NCI-H1048 (cell line): ENCODE measurements at regions not wholly inside any gene's neighbourhood (a gene's known extent, or its start where the extent isn't known, plus 50 kb on each side); places are given as distances from the start of the nearest gene placed in this dataset.
"Not testable (repeated sequence)": the region's sequence is repeated elsewhere in the genome, so short reads cannot be mapped to it uniquely, and the experiment has no call there.

Experiments
- DNase-seq: peaks from one replicate; lab custom pipeline; 2025; lab: John Stamatoyannopoulos, UW

DNA sequence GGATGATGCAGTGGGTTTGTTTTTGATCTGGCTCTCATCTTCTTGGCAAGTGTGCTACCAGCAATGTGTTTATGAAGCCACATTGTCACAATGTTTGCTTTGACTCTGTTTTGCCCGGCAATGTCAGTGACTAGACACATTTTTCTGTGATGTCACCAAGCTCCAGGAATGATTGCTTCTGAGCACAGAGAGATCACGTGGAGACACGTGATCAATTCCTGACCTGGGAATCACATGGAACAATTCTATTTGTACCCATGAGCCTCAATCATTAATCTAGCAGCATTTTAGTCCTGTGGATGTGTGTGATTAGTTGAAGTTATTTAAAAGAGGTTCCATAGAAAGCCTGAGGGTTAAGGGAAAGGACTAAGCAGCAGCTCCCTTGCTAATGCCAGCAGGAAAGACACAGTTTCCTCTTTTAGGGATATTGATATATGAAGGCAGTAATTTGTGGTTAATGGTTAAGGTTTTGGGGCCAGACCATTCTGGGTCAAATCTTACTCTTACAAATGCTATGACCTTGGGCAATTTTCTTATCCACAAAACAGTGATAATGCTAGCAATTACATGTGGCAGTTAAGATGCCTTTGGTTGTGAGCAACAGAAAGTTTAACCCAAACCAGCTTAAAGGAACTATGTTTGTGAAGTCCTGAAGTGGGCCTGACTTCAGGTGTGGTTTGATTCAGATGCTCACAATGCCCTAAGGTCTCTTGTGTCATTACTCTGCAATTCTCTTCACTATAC, 59.0 kb downstream of the FASLG start:
- DNase-seq = no peak

DNA sequence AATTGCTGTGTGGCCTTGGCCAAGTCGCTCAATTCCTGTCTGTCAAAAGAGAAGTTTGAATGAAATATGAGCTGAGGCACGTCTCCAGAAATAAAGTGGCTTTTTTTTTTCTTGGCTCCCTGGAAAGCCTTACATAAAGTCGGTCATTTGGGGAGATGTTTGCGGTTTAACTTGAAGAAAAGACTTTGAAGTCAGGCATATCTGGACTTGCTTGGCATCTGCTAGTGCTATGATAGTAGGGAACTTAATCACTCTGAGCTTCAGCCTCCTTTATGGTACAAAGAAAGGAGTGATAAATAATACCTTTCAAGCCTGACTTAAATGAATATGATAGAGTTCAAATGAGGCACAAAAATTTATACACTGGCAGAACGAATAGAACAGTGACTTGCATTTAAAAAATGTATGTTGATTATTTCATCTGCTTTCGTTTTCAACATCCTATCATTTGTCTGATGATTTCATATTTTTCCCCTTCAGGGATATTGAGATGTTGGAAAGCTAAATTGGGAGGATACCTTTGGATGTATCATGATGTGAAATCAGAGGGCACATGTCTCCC, 60.2 kb downstream of the FASLG start:
- no peak for DNase-seq

DNA sequence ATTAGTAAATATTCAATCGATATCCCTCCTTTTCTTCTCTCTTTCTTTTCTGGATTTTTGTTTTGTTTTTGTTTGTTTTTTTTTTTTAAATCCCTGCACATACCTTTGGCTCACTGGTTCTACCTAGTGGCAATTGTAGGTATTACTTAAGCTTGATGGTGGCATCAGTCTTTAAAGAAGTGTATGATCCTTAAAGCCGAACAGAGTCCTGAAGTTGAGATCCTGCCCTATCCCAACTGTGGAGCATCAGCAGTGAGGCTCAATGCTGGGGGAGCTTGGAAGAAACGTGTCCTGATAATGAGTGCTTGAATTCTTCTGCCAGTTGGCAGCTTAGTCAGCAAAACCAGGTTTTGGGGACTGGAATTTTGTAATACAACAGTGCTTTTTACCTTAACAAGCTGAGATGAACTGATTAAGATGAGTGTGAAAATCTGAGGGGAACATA, 60.8 kb downstream of the FASLG start:
- DNase-seq = peak; percentile 34

DNA sequence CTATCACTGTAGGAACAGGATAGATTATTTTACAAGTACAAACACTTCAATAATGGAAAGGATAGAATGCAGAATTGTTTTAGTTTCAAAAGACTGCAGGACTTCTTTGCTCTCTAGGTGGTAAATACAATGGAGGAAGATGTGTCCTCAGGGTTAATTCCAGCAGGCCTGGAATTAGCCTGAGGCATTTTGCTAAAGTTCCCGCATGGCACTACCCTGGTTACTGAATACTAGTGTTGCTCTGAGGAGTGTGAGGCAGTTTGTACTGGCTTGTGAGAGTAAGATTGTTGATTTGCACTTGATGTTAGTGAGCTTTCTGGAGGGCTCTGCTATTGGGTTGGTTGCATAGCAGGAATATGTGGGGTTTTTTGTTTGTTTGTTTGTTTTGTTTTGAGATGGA, 61.4 kb downstream of the FASLG start:
- no peak for DNase-seq

DNA sequence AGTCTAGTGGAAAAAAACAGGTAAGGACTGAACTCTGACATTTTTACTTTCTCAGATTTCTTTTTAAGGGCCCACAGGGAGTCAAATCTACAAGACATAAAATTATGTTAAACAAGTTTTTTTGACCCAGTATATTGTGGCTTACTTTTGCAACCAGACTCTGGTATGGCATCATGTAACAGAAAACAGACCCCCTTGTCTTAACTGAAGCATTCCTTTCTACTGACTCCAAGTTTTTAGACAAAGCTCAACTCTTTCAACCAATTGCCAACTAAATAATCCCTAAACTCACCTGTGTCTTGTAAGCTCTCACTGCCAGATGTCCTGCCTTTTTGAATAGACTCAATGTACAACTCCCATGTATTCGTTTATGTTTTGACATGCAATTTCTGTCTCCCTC, 64.3 kb downstream of the FASLG start:
- DNase-seq = no peak

DNA sequence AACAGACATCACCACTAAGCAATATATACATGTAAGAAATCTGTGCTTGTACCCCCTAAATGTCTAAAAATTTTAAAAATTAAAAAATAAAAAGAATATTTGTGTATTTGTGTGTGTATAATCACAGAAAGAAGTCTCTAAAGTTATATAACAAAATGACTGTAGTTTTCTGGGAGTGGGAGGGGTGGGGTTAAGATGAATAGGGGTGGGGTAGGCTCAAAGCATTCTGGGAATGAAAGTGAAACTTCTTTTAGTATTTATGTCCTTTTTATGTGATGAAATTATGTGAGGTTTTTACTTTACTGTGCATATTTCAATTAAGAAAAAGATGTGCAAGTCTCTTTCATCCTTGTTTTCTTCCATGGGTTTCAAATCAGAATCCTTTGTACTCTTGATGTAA, 65.3 kb downstream of the FASLG start:
- no peak for DNase-seq

DNA sequence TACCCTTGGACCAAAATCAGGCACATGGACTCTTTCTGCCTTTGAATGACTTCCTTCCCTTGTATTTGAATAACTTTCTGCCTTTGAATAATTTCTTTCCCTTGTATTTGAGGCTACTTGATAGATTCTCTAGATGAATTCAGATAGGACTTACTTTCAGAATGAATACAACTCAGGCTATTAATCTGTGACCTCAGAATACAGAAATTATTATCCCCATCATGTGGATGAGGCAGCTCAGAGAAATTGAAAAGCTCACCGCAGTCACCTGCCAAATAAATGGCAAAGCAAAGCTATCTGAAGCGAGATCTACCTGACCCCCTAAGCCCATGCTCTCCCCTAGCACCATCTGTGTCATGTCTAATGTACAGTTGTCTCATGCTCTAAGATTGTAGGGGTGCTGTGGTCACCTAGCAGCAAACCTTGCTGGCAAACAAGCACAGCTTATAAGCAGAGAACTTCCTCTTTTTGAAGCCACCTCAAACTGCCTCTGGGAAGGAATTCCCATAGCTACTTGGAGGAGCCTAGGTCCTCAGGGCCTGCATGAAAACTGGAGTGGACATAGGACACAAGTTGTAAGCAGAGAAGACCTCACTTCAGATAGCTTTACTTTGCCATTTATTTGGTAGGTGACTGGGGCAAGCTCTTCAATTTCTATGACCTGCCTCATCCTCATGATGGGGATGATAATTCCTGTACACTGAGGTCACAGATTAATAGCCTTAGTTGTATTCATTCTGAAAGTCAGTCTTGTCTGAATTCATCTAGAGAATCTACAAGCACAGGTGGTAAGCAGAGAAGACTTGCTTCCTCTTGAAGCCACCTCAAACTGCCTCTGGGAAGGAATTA, 66.1 kb downstream of the FASLG start:
- no peak for DNase-seq

DNA sequence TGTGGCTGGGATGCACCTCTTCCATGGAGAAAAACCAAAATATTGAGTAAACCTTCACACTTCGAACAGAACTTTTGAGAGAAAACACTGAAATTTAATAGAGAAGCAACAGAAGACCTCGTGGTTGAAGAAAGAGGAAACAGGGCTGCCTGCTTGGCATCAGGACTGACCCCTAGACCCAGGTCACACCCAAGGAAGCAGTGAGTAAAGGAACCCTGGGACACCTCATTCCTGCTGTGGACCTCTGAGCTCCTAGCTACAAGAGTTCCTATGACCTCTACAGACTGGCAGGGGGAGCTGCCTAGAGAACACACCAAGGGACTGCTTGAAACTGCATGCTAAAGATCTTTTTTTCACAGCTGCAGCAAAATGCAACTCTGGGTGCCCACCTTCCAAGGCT, 67.8 kb downstream of the FASLG start:
- no peak for DNase-seq

DNA sequence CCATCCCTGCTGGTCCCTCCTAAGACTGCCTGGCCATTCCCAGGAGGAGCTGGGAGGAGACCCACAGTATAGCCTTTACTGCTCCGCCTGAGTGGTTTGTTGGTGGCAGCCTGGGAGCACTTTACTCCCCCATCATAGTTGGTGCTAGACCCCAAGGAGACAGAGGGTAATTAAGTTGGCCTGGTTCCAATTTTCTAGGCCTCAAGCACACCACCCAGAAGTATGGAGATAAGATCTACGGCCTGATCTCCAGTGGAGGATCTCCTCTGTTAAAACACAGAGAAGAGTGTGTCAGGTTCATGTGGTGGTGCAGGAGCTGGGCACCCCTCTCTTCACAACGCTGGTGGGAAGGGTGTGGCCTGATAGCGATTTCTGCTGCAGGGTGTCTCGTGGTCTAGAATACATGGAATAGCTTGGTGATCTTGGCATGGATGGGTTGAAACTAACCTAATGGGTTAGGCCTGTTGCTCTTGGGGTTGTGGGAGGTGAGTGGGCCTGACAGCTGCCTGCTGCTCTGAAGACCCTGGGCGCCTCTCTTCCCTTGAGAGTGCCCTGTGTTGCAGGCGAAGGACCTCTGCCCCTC, 68.5 kb downstream of the FASLG start:
- DNase-seq = no peak

DNA sequence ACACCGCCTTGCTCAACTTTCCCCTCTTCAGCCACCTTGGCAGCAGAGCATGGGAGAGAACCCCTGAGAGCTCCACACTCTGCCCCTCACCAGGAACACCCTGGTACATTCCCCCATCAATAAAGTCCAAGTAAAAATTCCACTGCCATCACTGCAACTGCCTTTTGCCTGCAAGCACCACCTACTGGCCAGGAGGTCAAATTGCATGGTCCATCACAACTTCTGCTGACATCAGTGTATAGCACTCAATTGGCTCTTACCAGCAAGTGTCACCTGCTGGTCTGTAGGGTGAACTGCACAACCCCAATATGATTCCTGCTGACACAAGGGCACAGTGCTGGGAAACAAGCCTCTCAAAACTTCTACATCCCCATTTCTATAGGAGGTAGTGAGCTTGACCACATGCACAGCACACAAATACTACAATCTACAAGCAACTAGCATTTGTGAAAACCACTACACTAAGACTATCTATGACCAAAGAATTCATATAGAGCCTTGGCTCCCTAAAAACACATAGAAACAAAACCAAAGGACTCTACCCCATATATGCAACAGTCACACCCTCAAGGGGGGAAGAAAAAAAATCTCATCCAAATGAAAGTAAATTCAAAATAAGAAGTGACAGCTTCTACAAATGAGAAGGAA, 69.2 kb downstream of the FASLG start:
- DNase-seq = peak; percentile 74

DNA sequence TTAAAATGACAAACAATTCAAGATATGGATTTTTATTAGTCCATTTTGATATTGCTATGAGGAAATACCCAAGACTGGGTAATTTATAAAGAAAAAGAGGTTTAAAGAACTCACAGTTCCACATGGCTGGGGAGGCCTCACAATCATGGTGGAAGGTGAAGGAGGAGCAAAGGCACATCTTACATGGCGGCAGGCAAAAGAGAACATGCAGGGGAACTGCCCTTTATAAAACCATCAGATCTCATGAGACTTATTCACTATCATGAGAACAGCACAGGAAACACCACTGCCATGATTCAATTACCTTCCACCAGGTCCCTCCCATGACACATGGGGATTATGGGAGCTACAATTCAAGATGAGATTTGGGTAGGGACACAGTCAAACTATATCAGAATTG, 69.8 kb downstream of the FASLG start:
- DNase-seq = not testable (repeated sequence)

DNA sequence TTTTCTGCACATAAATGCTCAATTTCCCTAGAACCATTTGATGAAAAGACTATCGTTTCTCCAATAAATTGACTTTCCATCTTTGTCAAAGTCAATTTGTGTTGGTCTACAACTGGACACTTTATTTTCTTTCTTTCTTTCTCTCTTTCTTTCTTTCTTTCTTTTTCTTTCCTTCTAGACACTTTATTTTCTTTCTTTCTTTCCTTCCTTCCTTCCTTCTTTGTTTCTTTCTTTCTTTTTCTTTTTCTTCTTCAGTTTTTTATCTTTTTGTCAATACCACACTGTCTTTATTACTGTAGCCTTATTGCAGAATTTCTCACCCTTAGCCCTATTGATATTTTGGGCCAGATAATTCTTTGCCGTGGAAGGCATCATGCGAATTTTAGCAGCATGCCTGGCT, 73.5 kb downstream of the FASLG start:
- no peak for DNase-seq

DNA sequence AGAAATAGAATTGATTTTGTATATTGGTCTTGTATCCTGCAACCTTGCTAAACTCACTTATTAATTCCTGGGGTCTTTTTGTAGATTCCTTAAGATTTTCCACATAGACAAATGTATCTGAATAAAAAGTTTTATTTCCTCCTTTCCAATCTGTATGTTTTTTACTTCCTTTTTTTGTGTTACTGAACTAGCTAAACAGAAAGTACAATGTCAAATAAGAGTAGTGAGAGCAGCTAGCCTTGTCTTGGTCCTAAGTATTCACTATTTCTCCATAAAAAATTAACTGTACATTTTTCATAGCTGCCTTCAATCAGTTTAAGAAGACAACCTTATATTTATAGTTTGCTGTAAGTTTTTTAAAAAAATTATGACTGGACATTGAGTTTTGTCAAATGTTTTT, 74.9 kb downstream of the FASLG start:
- DNase-seq = no peak

DNA sequence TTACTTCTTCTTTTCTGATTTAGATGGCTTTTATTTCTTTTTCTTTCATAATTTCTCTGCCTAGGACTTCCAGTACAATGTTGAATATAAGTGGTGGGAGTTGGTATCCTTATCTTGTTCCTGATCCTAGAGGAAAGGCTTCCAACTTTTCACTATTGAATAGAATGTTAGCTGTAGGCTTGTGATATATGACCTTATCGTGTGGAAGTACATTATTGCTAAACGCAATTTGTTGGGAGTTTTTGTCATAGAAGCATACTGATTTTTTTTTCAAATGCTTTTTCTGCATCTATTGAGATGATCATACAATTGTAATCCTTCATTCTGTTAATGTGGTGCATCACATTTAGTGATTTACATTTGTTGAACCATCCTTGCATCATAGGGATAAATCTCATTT, 79.5 kb downstream of the FASLG start:
- DNase-seq = no peak

DNA sequence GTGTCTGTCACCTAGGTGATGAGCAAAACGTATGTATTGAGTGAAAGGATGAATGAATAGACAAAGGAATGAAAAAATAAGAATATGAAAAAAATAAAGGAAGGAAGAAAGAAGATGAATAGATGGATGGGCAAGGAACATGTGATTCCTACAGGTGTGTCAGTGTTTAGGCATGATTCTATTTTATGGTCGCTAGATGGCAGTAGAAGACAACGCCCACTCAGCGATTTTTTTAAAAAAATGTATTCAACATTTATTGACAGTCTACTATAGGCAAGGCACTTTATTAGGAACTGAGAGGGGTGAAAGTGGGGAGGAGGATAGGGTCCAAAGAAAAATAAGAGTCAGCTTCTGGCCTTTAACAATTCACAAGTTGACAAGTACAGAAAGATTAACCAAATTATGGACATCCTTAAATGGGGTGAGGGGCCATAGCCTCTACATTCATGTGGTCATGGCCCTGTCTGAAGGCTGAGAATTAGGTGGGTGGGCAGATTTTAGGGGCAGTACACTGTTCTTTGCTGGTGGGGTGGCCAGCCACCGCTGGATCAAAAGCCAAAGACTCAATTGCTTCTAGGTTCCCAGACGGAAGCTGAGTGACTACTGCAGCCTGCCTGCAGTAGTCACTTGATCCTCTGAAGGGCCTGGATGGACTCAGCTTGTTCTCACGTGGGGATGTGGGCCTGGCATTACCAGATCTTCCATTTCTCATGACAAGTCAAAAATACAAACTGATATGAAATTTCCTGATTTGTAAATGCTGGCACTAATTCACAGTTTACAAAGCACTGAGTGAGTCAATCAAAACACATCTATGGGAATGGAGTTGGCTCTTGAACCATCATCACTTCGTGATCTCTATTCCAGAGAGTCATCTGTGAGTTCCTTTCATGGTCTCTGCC, 83.9 kb downstream of the FASLG start:
- peak; percentile 36 for DNase-seq

DNA sequence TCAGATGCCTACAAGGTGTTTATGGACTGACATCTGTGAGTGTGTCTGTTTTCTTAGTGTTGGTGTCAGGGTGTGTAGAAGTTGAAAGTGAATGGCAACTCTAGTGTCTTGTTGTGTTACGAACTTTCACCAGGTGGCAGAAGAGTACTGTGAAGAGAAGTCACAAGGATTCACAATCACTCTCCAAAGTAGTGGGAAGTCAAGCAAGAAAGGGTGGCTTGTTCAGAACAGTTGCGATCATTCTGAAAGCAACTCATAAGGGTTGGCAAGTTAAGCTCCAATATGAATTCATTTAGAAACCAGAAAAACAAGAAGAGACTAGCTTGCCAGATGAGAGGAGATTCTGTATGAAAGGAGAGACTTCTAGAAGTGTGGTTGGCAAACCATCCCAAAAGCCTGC, 86.1 kb downstream of the FASLG start:
- DNase-seq = peak; percentile 59

DNA sequence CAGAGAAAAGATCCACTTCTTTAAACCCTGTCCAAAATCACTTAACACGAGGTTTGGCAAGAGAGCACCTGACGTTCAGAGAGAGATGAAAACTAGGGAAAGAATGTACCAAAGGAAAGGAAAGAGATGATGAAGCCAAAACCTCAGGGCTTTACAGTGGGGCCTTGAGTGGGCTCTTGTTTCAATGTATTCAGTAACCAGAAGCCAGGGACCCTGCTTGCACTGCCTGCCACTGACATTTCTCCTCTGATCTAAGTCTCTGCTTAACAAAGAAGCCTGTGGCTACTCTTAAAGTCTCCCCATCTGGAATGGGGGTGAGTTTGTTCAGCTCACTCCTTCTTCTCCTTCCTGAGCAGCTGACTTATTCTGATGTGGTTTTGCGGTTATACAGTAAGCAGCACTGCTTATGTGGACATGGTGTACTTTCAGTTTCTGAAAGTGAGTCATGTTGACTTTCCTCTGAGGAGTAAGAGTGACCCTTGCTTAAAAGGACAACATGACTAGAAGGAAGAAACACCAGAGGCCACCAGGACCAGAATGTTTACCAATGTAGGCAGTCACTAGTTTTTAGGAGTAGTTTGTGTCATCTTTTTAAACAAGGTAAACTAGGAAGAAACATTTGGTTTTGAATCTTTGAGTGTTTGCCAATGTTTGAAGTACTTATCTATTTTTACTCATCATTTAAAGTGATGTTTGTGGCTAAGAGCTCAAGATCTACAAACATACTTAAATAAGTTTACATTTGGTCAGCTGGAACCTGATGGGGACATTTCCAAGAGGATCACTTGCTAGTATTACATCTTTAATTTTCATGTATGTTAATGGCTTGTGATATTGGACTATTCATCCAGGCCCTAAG, 87.4 kb downstream of the FASLG start:
- no peak for DNase-seq

DNA sequence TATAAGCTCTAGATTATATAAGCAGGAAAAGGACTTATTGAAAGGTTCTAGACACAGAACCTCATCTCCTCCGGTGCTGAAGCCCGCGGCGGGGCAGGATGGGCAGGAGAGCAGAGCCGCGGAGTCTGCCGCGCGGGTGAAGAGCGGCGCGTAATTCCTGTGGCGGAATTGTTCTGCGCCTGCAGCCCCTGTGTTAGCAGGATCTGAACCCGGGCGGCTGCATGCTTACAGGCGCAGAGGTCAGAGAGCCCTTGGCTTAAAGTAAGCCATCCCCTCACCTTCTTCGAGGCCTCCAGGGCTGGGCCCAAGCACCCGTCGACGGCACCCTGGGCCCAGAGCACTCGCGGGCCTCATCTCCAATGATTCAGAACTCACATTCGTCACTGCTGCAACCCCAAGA, 89.3 kb downstream of the FASLG start:
- no peak for DNase-seq

DNA sequence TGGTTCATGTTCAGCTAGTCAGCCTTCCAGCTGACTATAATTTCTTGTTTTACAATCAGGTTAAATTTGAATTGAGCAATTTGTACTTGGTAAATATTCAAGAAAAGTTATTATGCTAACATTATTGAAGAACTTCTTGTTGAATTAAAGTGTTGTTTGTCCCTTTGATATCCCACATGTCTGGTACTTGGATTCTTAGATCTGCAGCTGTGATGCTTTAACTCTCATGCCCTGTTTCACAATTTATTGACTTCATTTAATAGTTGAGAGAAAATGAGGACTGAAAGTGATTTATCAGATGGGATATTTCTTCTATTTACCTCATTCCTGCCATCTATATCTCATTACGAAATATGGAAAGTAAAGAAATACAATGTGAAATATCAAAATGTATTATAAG, 92.8 kb downstream of the FASLG start:
- DNase-seq = no peak

DNA sequence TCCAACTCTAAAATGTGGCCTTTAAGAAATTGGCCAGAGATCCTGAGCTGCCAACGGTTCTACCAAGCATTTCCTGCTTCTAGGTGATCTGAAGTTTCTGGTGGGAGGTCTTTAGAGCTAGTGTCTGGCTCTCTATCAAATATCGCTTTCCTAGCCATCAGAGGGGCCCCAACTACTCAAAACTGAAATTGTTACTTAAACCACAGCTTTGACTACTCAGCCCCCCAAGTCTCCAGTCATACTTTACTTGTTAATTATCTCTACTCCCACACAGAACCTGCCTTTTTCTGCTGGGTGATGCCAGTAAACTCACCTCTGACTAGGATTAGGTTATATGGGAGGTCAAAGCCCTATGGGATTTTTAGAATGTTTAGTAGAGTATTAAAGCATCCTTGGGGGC, 95.1 kb downstream of the FASLG start:
- DNase-seq = no peak
